ENCODE measurements at regions not wholly inside any gene's neighbourhood (a gene's known extent, or its start where the extent isn't known, plus 50 kb on each side); places are given as distances from the start of the nearest gene placed in this dataset.

DNA sequence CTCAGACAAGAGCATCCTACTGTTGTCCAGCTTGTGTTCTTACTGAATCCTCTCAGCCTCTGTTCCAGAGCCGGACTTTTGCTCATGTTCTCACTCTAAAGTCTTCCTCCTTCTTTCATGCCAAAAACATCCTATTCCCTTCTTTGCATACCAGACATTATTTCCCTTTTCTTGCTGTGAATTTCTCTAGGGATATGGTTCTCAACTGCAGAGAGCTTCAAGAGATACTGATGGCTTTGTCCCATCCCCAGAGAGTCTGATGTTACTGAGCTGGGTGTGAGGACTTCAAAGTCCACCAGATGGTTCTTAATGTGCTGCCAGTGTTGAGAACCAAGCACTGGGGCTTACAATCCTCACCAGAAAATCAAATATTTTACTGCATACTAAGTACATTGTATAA lies 98.6 kb upstream of the FER start:
- DNase-seq = no peak

DNA sequence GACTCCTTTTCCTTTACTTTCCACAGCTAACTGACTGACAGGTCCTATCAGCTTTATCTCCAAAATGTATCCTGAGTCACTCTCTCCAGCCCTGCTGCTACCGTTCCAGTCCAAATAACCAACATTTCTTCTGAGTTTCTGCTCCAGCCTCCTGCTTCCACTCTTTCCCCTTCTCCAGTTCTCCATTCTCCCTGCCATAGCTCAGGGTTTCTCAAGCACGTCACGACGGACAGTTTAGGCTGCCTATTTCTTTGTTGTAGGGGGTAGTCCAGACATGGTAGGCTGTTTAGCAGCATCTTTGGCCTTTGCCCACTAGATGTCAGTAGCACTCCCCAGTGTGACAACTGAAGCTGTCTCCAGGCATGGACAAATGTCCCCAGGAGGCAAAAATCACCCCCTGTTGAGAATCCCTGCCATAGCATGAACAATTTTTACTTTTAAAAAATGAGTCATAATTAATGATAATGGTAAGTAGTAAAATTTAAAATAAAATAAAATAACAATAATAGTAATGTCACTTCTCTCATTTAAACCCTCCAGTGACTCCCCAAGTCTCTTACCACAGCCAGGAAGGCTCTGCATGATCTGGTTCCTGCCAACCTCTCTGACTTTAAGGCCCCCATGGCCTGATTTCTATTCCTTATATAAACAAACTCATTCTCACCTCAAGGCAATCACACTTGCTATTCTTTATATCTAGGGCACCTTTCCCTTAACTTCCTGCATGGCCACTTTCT lies 105.4 kb upstream of the FER start:
- peak; percentile 51 for DNase-seq

DNA sequence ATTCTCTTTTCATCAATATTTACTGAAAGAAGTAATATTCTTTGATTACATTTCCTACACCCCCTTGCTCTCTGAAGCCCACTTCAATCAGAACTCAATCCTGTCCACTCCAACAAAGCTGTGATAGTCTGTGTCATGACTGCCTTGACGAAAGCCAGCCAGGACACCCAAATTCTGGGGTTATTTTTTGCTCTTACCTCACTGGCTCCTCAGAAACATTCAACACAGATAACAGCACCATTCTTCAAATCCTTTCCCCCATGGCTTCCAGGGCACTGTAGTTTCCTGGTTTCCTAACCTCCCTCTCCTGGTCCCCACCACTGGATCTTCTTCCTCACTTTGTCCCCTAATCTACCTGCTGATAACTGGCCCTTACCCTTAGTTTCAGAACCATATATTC lies 106.1 kb upstream of the FER start:
- no peak for DNase-seq

DNA sequence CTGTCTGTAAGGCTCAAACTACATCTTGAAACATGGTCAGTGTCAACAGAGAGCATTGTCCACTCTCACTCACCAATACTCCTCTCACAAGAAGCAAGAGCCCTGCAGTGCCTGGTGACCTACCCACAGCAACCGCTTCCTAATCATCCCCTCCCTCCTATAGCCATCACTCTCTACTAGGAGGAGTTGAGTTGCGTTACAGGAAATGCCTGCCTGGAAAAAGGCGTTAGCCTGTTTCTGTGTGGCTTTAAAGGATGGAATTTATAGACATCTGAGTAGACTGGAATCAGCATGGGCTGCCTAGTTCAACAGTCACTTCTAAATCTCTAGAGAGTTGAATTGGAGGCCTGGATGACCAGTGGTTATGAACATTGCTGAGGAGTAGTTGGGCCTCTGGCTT lies 108.3 kb upstream of the FER start:
- DNase-seq = no peak

DNA sequence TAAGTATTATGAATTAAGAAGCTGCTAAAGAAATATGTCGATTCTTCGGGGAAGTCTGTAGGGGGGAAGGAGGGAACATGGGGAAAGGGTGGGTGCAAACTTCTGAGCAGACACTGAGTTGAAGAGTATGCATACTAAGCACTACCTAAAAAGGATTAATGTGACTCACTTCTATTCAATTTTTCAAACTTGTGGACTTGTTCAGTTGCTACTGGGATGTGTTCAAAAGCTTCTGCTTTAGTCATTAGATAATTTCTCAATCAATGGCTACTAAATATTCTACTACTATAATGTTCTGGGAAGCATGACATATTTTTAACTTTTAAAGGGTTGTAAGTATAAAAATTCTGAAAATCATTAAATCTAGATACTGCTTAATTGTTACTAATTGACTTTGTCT lies 109.7 kb upstream of the FER start:
- no peak for DNase-seq

DNA sequence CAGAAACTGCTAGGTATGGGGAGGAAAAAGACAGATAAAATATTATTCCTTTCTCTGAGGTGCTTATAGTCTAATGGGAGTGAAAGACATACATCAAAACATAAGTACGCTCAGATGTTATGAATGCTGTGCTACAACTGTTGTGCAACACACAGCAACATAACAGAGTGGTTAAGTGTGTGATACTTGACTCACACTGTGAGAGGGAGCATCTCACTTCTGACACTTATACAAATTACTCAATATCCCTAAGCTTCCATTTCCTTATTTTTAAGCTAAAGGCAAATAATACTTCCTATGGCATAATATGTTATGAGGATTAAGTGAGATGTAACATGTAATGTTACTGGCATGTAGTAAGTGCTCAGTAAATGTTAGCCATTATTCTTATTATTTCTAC lies 110.6 kb upstream of the FER start:
- no peak for DNase-seq

DNA sequence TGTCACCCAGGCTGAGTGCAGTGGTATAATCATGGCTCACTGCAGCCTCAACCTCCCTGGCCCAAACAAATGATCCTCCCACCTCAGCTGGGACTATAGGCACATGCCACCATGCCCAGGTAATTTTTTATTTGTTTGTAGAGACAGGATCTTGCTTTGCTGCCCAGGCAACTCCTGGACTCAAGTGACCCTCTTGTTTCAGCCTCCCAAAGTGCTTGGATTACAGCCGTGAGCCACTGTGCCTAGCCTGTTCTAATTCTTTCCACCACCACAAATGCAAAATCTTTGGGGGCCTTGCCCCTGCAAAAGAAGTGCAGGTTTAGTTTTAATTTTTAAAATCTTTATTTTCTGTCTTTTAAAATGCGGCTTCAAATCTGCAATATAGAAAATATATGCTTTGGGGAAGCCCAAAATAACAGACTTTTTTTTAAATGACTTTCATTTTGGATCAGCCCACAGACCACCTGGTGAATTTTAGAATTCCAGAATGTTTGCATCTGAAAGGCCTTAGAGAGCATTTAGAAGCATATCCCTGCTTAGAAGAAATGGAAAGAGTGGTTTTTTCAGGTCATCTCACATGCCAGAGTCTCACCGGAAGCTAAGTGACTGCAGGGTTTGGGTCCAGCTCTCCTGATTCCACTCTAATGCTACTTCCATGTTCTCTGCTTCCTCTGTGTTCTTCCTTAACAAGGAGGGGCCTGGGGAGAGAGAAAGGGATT lies 111.4 kb upstream of the FER start:
- no peak for DNase-seq

DNA sequence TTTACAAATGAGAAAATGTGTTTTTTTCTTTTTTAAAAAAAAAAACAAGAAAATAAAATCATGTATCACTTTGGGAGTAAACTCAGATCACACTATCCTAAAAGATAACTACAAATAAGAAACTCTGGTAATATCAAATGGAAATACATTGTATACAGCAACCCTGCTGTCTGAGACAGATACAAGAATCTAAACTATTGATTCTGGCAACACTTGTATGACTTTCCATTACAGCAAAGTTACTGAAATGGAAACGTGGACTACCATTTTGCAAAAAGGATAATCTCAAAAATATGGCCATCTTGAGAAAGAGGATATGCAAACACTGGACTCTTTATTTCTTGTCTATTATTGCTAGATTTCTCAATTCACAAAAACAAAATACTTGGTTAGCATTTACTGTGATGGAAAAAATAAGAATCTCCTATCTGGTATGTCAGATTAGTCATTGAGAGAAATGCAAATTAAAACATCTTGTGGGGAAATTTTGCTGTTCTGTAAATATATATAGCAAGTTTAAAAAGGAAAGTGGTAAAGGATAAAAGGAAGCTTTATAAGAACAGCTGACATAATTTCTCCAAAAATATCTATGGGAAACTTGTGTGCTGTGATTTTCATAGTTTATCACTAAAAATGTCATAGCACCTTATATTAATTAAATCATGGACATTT lies 112.9 kb upstream of the FER start:
- no peak for DNase-seq

DNA sequence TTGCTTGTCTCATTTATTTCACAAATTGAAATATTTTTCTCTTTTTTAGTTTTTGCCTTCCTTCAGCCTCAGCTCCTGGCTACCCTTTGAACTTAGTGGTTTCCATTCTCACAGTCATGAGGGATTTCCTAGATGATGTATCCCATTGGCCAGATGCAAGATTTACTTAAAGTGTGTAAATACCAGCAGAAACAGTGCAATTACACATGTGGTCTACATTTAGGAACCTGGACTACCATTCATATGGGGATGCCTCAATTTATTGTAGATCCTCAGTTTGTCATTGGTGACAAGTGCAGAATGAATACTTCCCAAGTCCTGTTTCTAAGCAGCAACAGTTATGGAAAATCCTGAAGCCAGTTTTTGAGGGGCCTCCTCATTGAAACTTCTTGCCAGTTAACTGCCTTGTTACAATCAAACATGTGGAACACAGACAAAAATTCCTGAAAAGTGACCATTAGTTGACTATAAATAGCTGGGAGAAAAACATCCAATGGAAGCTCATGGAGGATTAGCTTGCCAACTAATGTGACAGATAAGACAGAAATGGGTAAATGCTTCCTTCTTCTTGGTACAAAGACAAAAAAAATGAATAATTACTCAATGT lies 113.6 kb upstream of the FER start:
- DNase-seq = no peak

DNA sequence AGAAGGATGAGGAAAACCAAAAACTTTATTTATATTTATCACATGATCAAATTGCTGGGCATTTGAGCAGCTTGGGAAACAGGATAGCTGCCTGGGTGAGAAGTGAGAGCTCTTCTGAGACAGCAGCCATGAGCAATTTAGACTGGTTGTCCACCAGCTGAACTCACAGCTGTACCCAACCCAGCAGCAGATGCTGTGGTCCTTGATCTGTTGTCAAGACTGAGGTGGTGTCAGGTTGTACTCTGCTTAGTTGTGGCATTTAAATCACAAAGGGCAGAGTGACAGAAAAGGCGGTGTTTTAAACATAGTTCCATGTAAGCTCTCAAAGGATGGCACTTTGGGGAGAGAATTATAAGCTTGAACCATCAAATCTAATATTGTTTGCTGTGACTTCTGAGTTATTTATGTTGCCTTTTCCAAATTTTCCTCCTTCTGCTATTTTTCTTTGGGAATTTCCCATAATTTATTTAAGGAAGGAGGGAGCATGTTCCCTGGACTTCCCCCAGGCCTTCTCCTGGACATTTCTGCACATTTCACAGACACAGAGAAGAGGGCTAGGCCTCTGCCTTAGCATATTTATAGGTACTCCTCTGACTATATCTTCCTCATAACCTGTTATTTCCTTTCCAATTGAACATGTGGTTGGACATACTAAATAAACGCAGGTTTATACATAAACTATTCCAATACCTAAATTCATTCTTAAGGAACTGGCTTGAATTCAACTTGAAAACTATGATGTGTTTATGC lies 117.7 kb upstream of the FER start:
- no peak for DNase-seq

DNA sequence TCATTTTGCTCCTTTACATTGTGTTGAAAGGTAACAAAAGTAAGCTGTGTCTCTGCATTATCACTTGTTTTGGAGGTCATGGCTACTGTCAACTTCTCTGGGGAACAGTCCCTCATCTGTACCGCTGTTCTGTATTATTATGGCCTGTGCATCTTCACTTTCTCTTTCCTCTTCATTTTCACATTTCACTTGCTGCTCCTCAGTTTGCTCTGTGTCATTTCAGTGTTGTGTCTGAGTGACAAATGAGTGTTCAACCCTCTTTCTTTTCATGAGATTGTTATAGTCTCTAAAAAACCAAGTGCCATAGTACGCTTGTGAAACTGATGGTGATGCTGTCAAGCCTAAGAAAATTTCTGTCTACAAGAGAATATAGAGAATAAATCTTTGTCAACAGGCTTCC lies 122.0 kb upstream of the FER start:
- no peak for DNase-seq

DNA sequence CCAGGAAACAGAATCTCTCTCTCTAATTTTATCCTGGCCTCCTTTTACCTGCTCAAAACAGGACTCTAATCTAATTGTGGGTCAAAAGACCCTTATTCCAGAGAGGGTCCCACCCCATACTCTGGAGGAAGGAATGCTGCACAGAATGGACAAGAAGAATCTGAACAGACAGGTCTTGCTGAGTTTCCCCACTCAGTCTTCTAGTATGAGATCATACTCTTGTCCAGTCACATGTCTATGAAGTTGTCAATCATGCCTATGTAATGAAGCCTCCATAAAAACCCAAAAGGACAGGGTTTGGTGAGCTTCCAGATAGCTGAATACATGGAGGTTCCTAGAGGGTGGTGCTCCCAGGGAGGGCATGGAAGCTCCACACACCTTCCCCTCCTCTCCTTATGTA lies 123.9 kb upstream of the FER start:
- no peak for DNase-seq

DNA sequence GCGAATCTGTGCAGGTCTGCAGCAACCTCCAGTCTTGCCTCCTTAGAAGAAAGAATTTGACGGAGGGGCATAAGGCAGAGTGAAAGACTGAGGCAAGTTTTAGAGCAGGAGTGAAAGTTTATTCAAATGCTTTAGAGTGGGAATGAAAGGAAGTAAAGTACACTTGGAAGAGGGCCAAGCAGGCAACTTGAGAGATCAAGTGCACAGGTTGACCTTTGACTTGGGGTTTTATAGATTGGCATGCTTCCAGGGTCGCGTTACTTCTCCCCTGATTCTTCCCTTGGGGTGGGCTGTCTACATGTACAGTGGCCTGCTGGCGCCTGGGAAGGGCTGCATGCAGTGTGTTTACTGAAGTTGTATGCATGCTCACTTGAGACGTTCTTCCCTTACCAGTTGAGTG lies 127.2 kb upstream of the FER start:
- DNase-seq = no peak

DNA sequence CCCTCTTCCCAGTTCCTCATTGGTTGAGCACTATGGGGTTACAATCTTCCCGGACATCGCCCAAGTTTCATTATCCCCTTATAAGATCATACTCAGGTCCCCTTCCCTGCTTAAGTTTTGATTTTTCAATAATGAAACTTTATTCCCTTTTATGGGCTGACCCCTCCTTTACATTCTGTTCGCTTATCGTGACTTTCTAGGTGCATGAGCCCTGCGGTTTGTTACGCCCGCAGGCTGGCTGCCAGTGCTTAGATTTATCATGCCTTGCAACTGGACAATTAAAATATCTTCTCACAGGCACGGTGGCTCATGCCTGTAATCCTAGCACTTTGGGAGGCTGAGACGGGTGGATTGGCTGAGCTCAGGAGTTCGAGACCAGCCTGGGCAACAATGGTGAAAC lies 127.9 kb upstream of the FER start:
- no peak for DNase-seq

DNA sequence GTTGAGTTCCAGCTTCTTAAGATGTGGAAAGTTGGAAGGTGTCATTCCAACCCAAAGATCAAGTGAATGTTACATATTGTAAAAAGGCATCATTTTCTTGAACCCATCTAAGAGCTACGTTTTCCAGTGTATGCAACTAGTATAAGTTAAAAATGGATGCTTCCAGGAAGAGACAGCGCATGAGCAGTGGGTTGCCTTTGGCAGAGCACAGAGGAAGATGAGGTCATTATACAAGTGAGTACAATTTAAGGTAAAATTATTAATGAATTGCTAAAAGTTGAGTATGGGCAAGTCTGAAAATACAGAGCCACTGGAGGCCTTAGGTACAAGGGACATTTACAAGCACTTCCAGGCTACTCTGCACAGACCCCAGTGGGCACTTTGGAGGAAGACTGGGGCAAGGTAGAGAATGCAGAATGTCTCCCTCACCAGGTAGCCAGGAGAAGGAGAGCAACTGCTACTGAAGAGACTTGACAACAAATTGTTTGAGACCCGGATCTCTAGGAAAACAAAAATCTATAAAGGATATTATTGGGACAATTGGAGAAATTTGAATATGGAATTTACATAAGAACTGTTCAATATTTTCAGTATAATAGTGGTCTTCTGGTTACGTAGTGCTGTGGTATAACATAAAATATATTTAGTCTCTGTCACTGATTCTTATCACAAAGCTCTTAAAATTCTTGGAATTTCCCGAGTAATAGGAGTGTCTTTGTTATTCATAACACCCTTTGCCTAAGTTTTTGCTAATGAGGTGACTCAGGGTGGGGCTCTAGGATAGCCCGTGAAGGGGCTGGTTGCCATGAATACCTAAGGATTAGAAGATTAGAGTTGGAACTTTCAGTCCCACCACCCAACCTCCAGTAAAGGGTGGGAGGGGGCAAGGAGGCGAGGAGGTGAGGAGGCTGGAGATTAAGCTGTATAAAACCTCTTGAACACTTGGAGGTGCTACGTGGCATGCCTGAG lies 129.9 kb upstream of the FER start:
- no peak for DNase-seq

DNA sequence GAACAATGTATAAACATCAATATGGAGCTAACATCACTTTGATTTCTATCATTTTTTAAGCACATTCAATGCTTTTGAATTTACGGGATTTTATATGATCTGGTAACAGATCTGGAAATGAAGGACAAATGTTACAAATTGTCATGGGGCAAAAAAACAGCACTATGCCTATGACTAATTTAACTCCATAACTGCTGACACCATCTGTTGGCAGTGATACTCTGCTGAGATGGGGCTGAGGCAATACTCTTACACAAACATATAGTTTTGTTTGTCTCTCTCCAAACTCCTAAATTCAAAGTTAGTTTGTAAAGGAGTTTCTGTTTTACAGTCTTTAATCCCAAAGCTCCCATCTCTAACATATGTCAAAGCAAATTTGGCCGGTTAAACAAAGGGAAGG lies 132.5 kb upstream of the FER start:
- DNase-seq = no peak

DNA sequence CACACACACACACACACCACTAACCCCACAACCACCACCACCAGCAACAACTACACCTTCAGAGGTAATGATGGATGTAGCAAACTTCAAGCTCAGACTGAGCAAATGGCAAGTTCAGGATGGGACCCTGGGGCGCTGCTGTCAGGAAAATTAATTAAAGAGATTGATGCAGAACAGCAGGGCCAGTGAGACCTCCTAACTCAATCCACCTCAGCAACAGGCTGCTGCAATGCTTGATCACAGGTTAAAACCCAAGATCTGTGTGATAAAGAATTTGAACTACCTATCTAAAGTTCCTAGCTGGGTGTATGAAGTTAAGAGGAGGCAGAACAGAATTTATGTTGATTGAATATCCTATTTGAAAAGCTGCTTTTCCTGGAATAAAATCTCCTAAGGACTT lies 140.3 kb upstream of the FER start:
- DNase-seq = no peak

DNA sequence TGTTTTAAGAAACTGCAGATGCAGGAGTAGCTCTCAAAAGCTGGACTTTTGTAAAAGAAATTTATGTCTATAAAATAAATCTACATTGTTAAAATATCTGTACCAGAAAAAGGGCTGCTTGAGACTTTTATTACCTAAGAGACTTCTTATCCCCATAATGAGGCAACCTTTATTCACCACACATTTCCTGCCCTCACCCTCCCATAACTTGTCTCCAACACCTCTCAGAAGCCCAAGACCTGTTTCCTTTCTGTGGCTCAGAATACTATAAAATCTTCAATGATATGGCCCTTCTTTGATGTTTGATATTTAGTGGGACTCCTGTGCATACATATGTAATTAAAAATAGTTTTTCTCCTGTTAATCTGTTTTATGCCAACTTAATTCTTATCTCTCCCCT lies 141.5 kb upstream of the FER start:
- DNase-seq = no peak

DNA sequence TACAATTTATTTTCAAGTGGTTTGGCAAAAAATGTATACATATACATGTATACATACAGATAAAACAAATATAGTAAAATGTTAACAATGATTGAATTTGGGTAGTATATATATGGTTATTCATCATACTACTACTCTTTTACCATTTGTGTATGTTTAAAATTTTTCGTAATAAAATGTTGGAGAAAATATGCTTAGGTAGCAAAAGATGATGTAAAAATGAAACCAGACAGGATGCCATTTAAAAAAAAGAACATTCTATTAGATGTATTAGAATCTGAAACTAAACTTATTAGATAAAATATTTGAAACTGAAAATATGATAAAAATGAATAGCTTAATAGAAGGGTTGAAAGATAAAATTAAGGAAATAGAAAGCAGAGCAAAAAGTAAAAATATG lies 144.9 kb upstream of the FER start:
- no peak for DNase-seq

DNA sequence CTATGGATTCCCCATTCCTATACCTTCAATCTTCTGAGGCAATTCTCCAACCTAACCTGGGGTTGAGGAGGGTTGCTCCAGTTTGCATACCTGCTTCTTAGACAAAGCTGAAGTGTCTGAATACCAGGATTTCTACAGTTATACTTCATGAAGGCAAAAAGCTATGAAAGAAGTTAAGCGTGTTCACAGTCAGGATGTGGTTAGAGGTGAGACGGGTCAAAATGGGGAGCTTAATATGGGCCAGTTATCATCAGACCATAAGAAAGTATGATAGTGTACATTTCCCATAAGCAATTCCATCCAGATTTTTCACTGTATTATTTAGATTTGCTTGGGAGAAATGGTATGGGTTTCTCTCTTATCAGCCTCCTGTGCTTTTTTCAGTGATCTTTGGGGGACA lies 156.9 kb upstream of the FER start:
- no peak for DNase-seq

DNA sequence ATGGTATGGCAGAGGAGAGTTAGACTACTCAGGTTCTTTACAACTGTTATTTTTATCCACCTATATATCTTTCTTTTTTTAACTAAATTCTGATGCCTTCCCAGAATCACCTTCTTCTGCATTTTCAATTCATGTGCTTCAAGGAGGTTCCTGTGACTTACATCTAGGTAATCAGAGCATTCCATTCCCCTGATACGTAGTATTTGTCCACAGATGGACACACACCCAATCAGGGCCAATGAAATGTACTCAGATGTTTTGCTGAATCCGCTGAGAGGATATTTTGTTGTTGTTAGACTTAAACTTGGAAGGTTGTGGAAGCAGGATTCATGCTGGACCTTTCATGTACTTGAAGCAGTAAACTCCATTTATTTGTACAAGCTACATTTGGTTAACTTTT lies 159.4 kb upstream of the FER start:
- DNase-seq = no peak

DNA sequence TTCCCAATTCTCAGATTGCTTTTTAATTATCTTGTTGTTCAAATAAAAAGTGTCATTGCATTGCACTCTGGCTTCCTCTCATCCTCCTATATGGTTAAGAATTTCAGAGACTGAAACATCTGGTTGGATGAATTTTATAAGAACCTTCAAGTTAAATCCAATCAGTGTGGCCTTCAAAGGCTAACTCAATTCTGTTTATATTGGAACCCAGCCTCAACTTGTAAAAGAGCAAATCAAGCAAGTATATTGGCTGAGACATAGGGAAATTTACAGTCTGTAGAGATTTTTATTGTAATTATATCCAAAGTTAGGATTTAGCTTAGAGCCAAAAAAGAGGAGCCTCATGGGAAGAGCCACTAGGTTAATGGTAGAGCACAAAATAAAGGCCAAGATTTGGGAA lies 159.9 kb upstream of the FER start:
- no peak for DNase-seq
